Stomach (tissue), 4 donors: ENCODE measurements at regions not wholly inside any gene's neighbourhood (a gene's known extent, or its start where the extent isn't known, plus 50 kb on each side); places are given as distances from the start of the nearest gene placed in this dataset.

ENCODE experiments used
- EP300 ChIP-seq: sonication (generic); formaldehyde crosslinking; IDR thresholded peaks from one replicate; pipeline ENCODE4 v1.6.1; 2017; ENCODE audit warnings: antibody characterized with exemption
- POLR2A ChIP-seq, 4 donors: fragments of 450-650 bp; IDR thresholded peaks; one replicate each; pipeline ENCODE4 v1.6.1; 2016; ENCODE audit warnings: antibody characterized with exemption in 4 of 4, control low read depth in 2 of 4, mild to moderate bottlenecking in 1 of 4, moderate library complexity in 1 of 4
- TF ChIP-seq, protein P1 (sequence below), 7 experiments: fragments of 450-650 bp in 4 of 7; fragments of 200-600 bp in 3 of 7; sonication (generic) in 3 of 7; IDR thresholded peaks; one replicate each; pipeline ENCODE4 v1.5.1; 2016 to 2019; ENCODE audit warnings: antibody characterized with exemption in 7 of 7, control low read depth in 2 of 7, mild to moderate bottlenecking in 1 of 7

DNA sequence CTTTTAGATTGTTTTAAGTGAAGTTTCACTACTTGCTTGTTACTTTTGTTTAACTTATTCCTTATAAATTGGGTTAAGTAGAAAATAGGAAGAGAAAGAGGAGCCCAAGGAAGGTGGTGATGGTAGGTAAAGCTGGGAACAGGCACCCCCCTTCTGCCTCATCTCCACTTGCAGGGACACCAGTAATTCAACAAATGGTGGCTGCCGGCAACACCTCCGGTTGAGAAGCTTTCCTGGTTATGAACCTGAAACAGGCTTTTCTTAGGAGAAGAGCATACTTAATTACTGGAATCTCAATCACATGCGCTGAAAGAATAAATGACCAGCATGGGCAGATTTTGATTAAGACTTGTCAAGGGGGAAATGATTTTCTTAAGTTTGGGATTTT is 158.9 kb upstream of the ZNF217 start:
- TF ChIP-seq POLR2A (IDR thresholded peaks at IDR 0.05) (no peak), EP300 (no peak)
- TF ChIP-seq, protein P1, sequence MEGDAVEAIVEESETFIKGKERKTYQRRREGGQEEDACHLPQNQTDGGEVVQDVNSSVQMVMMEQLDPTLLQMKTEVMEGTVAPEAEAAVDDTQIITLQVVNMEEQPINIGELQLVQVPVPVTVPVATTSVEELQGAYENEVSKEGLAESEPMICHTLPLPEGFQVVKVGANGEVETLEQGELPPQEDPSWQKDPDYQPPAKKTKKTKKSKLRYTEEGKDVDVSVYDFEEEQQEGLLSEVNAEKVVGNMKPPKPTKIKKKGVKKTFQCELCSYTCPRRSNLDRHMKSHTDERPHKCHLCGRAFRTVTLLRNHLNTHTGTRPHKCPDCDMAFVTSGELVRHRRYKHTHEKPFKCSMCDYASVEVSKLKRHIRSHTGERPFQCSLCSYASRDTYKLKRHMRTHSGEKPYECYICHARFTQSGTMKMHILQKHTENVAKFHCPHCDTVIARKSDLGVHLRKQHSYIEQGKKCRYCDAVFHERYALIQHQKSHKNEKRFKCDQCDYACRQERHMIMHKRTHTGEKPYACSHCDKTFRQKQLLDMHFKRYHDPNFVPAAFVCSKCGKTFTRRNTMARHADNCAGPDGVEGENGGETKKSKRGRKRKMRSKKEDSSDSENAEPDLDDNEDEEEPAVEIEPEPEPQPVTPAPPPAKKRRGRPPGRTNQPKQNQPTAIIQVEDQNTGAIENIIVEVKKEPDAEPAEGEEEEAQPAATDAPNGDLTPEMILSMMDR (IDR thresholded peaks at IDR 0.05), result no peak
